HG03025 (cell line): ENCODE measurements at regions not wholly inside any gene's neighbourhood (a gene's known extent, or its start where the extent isn't known, plus 50 kb on each side); places are given as distances from the start of the nearest gene placed in this dataset.
"Not testable (repeated sequence)": the region's sequence is repeated elsewhere in the genome, so short reads cannot be mapped to it uniquely, and the experiment has no call there.

Source experiments
- ATAC-seq: cut with Tn5 transposase; IDR thresholded peaks from one replicate; pipeline ENCODE4 v1.9.1; 2021; ENCODE audit warnings: mild to moderate bottlenecking, moderate library complexity; ENCODE audit not compliant: unreplicated experiment, low FRiP score

GRCh38 chr14:56008661-56009060, 109.5 kb upstream of the PELI2 start:
- not testable (repeated sequence) for ATAC-seq

- ATAC-seq = no peak
Measured at GRCh38 chr14:56023661-56024081, 94.5 kb upstream of the PELI2 start.

GRCh38 chr14:56025191-56025590, 93.0 kb upstream of the PELI2 start:
- no peak for ATAC-seq

GRCh38 chr14:56026506-56026905, 91.7 kb upstream of the PELI2 start:
- ATAC-seq = no peak

GRCh38 chr14:56027421-56027820, 90.8 kb upstream of the PELI2 start:
- ATAC-seq = no peak

- ATAC-seq = no peak
Measured at GRCh38 chr14:56027916-56028712, 90.1 kb upstream of the PELI2 start.

- ATAC-seq = no peak
Measured at GRCh38 chr14:56036353-56036752, 81.9 kb upstream of the PELI2 start.

- ATAC-seq = no peak
Measured at GRCh38 chr14:56040121-56040520, 78.1 kb upstream of the PELI2 start.

GRCh38 chr14:56044196-56044595, 74.0 kb upstream of the PELI2 start:
- ATAC-seq = no peak

- ATAC-seq = no peak
Measured at GRCh38 chr14:56046546-56046945, 71.7 kb upstream of the PELI2 start.

GRCh38 chr14:56046996-56047395, 71.2 kb upstream of the PELI2 start:
- no peak for ATAC-seq

GRCh38 chr14:56049536-56049935, 68.7 kb upstream of the PELI2 start:
- ATAC-seq = no peak

- ATAC-seq = no peak
Measured at GRCh38 chr14:56055511-56055910, 62.7 kb upstream of the PELI2 start.

GRCh38 chr14:56056031-56056430, 62.2 kb upstream of the PELI2 start:
- no peak for ATAC-seq

GRCh38 chr14:56057071-56057741, 61.0 kb upstream of the PELI2 start:
- no peak for ATAC-seq

- no peak for ATAC-seq
Measured at GRCh38 chr14:56057767-56058166, 60.4 kb upstream of the PELI2 start.

- no peak for ATAC-seq
Measured at GRCh38 chr14:56059054-56059453, 59.2 kb upstream of the PELI2 start.

GRCh38 chr14:56061051-56061450, 57.2 kb upstream of the PELI2 start:
- no peak for ATAC-seq

GRCh38 chr14:56063131-56063530, 55.1 kb upstream of the PELI2 start:
- no peak for ATAC-seq

- ATAC-seq = no peak
Measured at GRCh38 chr14:56064513-56064912, 53.7 kb upstream of the PELI2 start.

GRCh38 chr14:56065199-56065598, 53.0 kb upstream of the PELI2 start:
- ATAC-seq = not testable (repeated sequence)
